Gastroesophageal sphincter (tissue), 3 donors: ENCODE measurements at regions not wholly inside any gene's neighbourhood (a gene's known extent, or its start where the extent isn't known, plus 50 kb on each side); places are given as distances from the start of the nearest gene placed in this dataset.

Experiments used
- EP300 ChIP-seq: sonication (generic); formaldehyde crosslinking; IDR thresholded peaks from one replicate; pipeline ENCODE4 v1.6.1; 2017; ENCODE audit warnings: antibody characterized with exemption, mild to moderate bottlenecking
- POLR2A ChIP-seq, 2 donors: fragments of 450-650 bp; IDR thresholded peaks; one replicate each; pipeline ENCODE4 v1.6.1; 2017; ENCODE audit warnings: antibody characterized with exemption in 2 of 2, mild to moderate bottlenecking in 2 of 2, moderate library complexity in 1 of 2
- POLR2AphosphoS5 ChIP-seq: sonication (generic); formaldehyde crosslinking; IDR thresholded peaks from one replicate; pipeline ENCODE4 v1.6.1; 2017; ENCODE audit warnings: antibody characterized with exemption
- TF ChIP-seq, protein P1 (sequence below), 4 experiments: fragments of 200-600 bp in 2 of 4; fragments of 450-650 bp in 2 of 4; sonication (generic) in 1 of 4; IDR thresholded peaks; one replicate each; pipeline ENCODE4 v1.5.1; 2017 to 2019; ENCODE audit warnings: antibody characterized with exemption in 4 of 4, mild to moderate bottlenecking in 2 of 4, moderate library complexity in 2 of 4

DNA sequence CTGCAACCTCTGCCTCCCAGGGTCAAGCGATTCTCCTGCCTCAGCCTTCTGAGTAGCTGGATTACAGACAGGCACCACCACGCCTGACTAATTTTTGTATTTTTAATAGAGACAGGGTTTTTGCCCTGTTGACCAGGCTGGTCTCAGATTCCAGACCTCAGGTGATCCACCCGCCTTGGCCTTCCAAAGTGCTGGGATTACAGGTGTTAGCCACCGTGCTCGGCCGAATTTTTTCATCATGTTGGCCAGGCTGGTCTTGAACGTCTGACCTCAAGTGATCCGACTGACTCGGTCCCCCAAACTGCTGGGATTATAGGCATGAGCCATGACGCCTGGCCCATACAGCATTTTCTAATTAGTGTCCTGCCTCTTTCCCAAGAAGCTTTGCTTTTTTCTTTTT is 52.7 kb upstream of the ADORA2B start:
- no peak for TF ChIP-seq EP300
- TF ChIP-seq, protein P1, sequence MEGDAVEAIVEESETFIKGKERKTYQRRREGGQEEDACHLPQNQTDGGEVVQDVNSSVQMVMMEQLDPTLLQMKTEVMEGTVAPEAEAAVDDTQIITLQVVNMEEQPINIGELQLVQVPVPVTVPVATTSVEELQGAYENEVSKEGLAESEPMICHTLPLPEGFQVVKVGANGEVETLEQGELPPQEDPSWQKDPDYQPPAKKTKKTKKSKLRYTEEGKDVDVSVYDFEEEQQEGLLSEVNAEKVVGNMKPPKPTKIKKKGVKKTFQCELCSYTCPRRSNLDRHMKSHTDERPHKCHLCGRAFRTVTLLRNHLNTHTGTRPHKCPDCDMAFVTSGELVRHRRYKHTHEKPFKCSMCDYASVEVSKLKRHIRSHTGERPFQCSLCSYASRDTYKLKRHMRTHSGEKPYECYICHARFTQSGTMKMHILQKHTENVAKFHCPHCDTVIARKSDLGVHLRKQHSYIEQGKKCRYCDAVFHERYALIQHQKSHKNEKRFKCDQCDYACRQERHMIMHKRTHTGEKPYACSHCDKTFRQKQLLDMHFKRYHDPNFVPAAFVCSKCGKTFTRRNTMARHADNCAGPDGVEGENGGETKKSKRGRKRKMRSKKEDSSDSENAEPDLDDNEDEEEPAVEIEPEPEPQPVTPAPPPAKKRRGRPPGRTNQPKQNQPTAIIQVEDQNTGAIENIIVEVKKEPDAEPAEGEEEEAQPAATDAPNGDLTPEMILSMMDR (IDR thresholded peaks at IDR 0.05), result no peak
- TF ChIP-seq POLR2A (IDR thresholded peaks at IDR 0.05), result no peak
- no peak for TF ChIP-seq POLR2AphosphoS5
